GM12878 (cell line): ENCODE measurements at regions not wholly inside any gene's neighbourhood (a gene's known extent, or its start where the extent isn't known, plus 50 kb on each side); places are given as distances from the start of the nearest gene placed in this dataset.

ENCODE experiments used
- ATAC-seq: fragments of 200-7000 bp; cut with Tn5 transposase; 3 replicates; pipeline ENCODE4 v1.9.1; 2020; ENCODE audit warnings: mild to moderate bottlenecking, moderate library complexity
- BruUV-seq: library from RNA; stranded (reverse); fragments of 400-500 nt; replicated peaks from 2 replicates; lab custom pipeline; 2021; lab: Mats Ljungman, UMichigan
- CTCF ChIA-PET: fragments of 300-600 bp; sonication (Branson Sonifier 250); formaldehyde crosslinking; extraction: SDS; loops from one replicate; lab custom pipeline; 2021; ENCODE audit warnings: inconsistent platforms; lab: Yijun Ruan, JAX
- POLR2A ChIA-PET: fragments of 350-600 bp; formaldehyde crosslinking; extraction: SDS; loops from one replicate; lab custom pipeline; 2021; ENCODE audit warnings: inconsistent platforms; lab: Charles Lee
- RAD21 ChIA-PET: fragments of 300-600 bp; sonication (Branson Sonifier 250); formaldehyde crosslinking; loops from one replicate; lab custom pipeline; 2023; ENCODE audit warnings: antibody characterized with exemption; ENCODE audit not compliant: unreplicated experiment; lab: Charles Lee
- SMC1A ChIA-PET: fragments of 300-600 bp; sonication (Branson Sonifier 250); formaldehyde crosslinking; loops from one replicate; lab custom pipeline; 2023; ENCODE audit not compliant: unreplicated experiment, uncharacterized antibody; lab: Charles Lee
- DNase-seq: peaks from one replicate; pipeline ENCODE4 v3.0.0-alpha.2; 2011; ENCODE audit warnings: low read depth, low spot score
- FAIRE-seq: peaks from 3 replicates; lab custom pipeline; 2011; peaks lifted over from hg19 to GRCh38; lab: Jason Lieb, UNC
- H2AFZ ChIP-seq: 2 replicates; pipeline ENCODE4 v1.6.0; 2011; ENCODE audit warnings: low read depth, low read length, control low read depth; ENCODE audit not compliant: control insufficient read depth
- H3K27ac ChIP-seq: 2 replicates; pipeline ENCODE4 v1.5.1; 2011; ENCODE audit warnings: control low read depth; ENCODE audit not compliant: control insufficient read depth, insufficient read depth
- H3K27me3 ChIP-seq, 2 experiments: replicated peaks in 1 of 2; 2 replicates each; pipeline versions ENCODE4 v1.6.0 to v1.6.1; 2011; ENCODE audit warnings: low read length in 1 of 2; ENCODE audit not compliant: control insufficient read depth in 2 of 2, insufficient read depth in 2 of 2
- H3K36me3 ChIP-seq, 2 experiments: 2 replicates each; pipeline ENCODE4 v1.5.1; 2011; ENCODE audit warnings: low read length in 1 of 2; ENCODE audit not compliant: control insufficient read depth in 2 of 2, insufficient read depth in 2 of 2
- H3K4me1 ChIP-seq: 2 replicates; pipeline ENCODE4 v1.6.1; 2011; ENCODE audit warnings: mild to moderate bottlenecking, low read length, moderate library complexity, mixed read lengths; ENCODE audit not compliant: control insufficient read depth, insufficient read depth
- H3K4me2 ChIP-seq: 2 replicates; pipeline ENCODE4 v1.6.0; 2011; ENCODE audit warnings: control low read depth; ENCODE audit not compliant: control insufficient read depth, insufficient read depth
- H3K4me3 ChIP-seq: fragments of 200-600 bp; sonication (generic); 2 replicates; pipeline ENCODE4 v1.5.1; 2016
- H3K79me2 ChIP-seq: 2 replicates; pipeline ENCODE4 v1.6.0; 2011; ENCODE audit warnings: low read length; ENCODE audit not compliant: control insufficient read depth, insufficient read depth
- H3K9ac ChIP-seq: 2 replicates; pipeline ENCODE4 v1.8.0; 2011; ENCODE audit warnings: low read length, control low read depth, mixed read lengths; ENCODE audit not compliant: control insufficient read depth, insufficient read depth
- H3K9me3 ChIP-seq: replicated peaks from 3 replicates; pipeline ENCODE4 v1.5.1; 2011; ENCODE audit warnings: mild to moderate bottlenecking, low read length; ENCODE audit not compliant: control insufficient read depth, insufficient read depth
- H4K20me1 ChIP-seq: 2 replicates; pipeline ENCODE4 v1.6.0; 2011; ENCODE audit not compliant: control insufficient read depth, insufficient read depth
- HDAC6 ChIP-seq: fragments of 200-600 bp; sonication (generic); IDR thresholded peaks from one replicate; pipeline ENCODE4 v1.8.0; 2017; ENCODE audit warnings: antibody characterized with exemption; ENCODE audit not compliant: unreplicated experiment
- IRF4 ChIP-seq: IDR thresholded peaks from 2 replicates; pipeline ENCODE4 v1.6.1; 2011; ENCODE audit warnings: low read depth, low read length
- LARP7 ChIP-seq: fragments of 450-650 bp; IDR thresholded peaks from 2 replicates; pipeline ENCODE4 v1.6.1; 2017; ENCODE audit warnings: mild to moderate bottlenecking
- MXI1 ChIP-seq: fragments of 150-350 bp; IDR thresholded peaks from 2 replicates; pipeline ENCODE4 v1.6.1; 2011; ENCODE audit warnings: low read depth, mild to moderate bottlenecking, inconsistent platforms, low read length, improper control_type of control experiment
- NR2C2 ChIP-seq: IDR thresholded peaks from 2 replicates; pipeline ENCODE4 v1.6.1; 2011; ENCODE audit warnings: borderline replicate concordance, low read depth; ENCODE audit not compliant: control insufficient read depth, insufficient read length
- PAX5 ChIP-seq: IDR thresholded peaks from 2 replicates; pipeline ENCODE4 v1.6.1; 2011; ENCODE audit warnings: low read depth, low read length, borderline replicate concordance
- PAX8 ChIP-seq: fragments of 450-650 bp; IDR thresholded peaks from 2 replicates; pipeline ENCODE4 v1.6.1; 2017; ENCODE audit warnings: mild to moderate bottlenecking, moderate library complexity
- SMC3 ChIP-seq: IDR thresholded peaks from 2 replicates; pipeline ENCODE4 v1.6.1; 2011; ENCODE audit warnings: low read length, improper control_type of control experiment, borderline replicate concordance
- SUPT20H ChIP-seq: IDR thresholded peaks from 2 replicates; pipeline ENCODE4 v1.6.1; 2011; ENCODE audit warnings: low read depth, mild to moderate bottlenecking, low read length, moderate library complexity, borderline replicate concordance; ENCODE audit not compliant: control insufficient read depth
- ZNF24 ChIP-seq: fragments of 450-650 bp; IDR thresholded peaks from 2 replicates; pipeline ENCODE4 v1.6.1; 2017; ENCODE audit warnings: antibody characterized with exemption, mild to moderate bottlenecking
- ZNF622 ChIP-seq: fragments of 450-650 bp; IDR thresholded peaks from 2 replicates; pipeline ENCODE4 v1.6.1; 2017; ENCODE audit warnings: mild to moderate bottlenecking, inconsistent platforms
- ZSCAN29 ChIP-seq: fragments of 450-650 bp; IDR thresholded peaks from 2 replicates; pipeline ENCODE4 v1.6.1; 2017; ENCODE audit warnings: mild to moderate bottlenecking, moderate library complexity
- WGBS: methylation state at CpG from one replicate; pipeline ENCODE4 v1.1.6; 2016; ENCODE audit warnings: low lambda C conversion rate; ENCODE audit not compliant: insufficient replicate concordance, insufficient coverage; ENCODE audit errors: missing lambda C conversion rate; 5-methylcytosine and 5-hydroxymethylcytosine counted together
- in situ Hi-C: fragments of 300-500 bp; cut with MboI; formaldehyde crosslinking; loops from 9 replicates; pipeline ENCODE4 v1.14.3; 2018; ENCODE audit warnings: mixed read lengths
- intact Hi-C: fragments of 100-400 bp; cut with micrococcal nuclease; formaldehyde crosslinking; loops from one replicate; pipeline ENCODE4 v1.14.2; 2022; ENCODE audit not compliant: unreplicated experiment
- TF ChIP-seq, protein P1 (sequence below): fragments of 450-650 bp; IDR thresholded peaks from 2 replicates; pipeline ENCODE4 v1.6.1; 2017; ENCODE audit warnings: borderline replicate concordance
- TF ChIP-seq, protein P2 (sequence below): fragments of 450-650 bp; IDR thresholded peaks from 2 replicates; pipeline ENCODE4 v1.6.1; 2017; ENCODE audit warnings: mild to moderate bottlenecking, moderate library complexity

DNA sequence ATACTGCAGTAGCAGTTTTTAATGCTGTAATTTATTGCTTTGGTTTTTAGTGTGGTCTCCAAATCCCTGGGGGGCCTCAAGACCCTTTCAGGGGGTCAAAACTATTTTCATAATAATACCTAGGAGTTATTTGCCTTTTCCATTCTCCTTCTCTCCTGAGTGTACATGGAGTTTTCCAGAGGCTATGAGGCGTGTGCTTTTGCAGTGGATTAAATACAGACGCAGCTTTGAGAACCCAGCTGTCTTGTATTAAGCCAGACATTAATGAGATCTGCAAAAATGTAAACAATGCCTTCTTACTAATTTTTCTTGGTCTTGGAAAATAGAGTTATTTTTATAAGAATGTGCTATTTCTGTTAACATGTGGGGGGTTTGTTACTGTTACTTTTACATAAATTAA, 68.6 kb downstream of the SLC25A47 start:
- no peak overlapping the region for H3K27ac ChIP-seq
- ATAC-seq = no peak
- CTCF ChIA-PET = interaction anchor here (0.6 to 11.5 kb wide), 5 partner anchors 9 to 1706 kb away, joined by 3 to 241 read pairs (median 4); no protein-coding TSS in a partner anchor
- H3K9ac ChIP-seq = no peak overlapping the region
- H3K4me2 ChIP-seq = no peak overlapping the region
- H3K27me3 ChIP-seq = no peaks in the 10 kb centered on the region
- no peak overlapping the region for H2AFZ ChIP-seq
- H3K79me2 ChIP-seq = no peaks in the 10 kb centered on the region
- 94% methylated on average over 2 of the region's 2 CpGs for WGBS
- TF ChIP-seq, protein P1, sequence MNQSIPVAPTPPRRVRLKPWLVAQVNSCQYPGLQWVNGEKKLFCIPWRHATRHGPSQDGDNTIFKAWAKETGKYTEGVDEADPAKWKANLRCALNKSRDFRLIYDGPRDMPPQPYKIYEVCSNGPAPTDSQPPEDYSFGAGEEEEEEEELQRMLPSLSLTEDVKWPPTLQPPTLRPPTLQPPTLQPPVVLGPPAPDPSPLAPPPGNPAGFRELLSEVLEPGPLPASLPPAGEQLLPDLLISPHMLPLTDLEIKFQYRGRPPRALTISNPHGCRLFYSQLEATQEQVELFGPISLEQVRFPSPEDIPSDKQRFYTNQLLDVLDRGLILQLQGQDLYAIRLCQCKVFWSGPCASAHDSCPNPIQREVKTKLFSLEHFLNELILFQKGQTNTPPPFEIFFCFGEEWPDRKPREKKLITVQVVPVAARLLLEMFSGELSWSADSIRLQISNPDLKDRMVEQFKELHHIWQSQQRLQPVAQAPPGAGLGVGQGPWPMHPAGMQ = no peak
- no peak for TF ChIP-seq SUPT20H
- no peak for TF ChIP-seq ZNF24
- FAIRE-seq = no peak
- no peak for DNase-seq
- BruUV-seq = no TSS peak
- in situ Hi-C loops = no loop called here
- POLR2A ChIA-PET = no interaction called here
- SMC1A ChIA-PET = interaction anchor here (1.2 kb wide), 1 partner anchor 254 kb away, joined by 4 read pairs; no protein-coding TSS in a partner anchor
- H3K4me3 ChIP-seq = no peak overlapping the region
- H3K9me3 ChIP-seq = no peaks in the 10 kb centered on the region
- RAD21 ChIA-PET = no interaction called here
- H3K4me1 ChIP-seq = peaks cover 2% of the 10 kb centered on the region; the same call in 1 of the 2 replicates
- intact Hi-C loops = no loop called here
- no peaks in the 10 kb centered on the region for H4K20me1 ChIP-seq
- H3K36me3 ChIP-seq = no peaks in the 10 kb centered on the region

DNA sequence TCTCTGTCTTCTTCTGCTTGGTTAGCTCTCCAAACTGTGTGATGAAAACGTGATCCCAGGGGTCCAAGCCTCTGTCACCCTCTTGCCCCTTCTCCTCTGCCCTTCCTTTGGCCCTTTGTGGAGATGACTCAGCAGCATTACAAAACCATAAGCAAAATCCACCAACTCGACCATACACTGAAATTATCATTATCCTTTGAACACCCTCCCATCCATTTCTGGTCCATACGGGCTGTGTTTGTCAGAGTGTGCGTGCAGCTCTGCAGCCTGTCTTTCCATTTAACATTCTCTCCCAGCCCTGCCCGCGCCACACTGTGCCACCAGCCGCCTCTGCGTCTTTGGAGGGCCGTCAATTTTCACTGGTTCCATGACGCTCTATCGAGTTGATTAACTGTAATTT, 69.2 kb downstream of the SLC25A47 start:
- Histone ChIP-seq H3K9me3 (no peaks in the 10 kb centered on the region), H3K4me1 (peaks cover 2% of the 10 kb centered on the region; the same call in 1 of the 2 replicates), H3K36me3 (no peaks in the 10 kb centered on the region), H3K9ac (no peak overlapping the region), H3K27me3 (no peaks in the 10 kb centered on the region), H4K20me1 (no peaks in the 10 kb centered on the region), H3K4me2 (no peak overlapping the region), H2AFZ (no peak overlapping the region), H3K79me2 (no peaks in the 10 kb centered on the region), H3K4me3 (no peak overlapping the region), H3K27ac (no peak overlapping the region)
- CTCF ChIA-PET = interaction anchor here (0.5 to 11.5 kb wide), 6 partner anchors 9 to 1705 kb away, joined by 3 to 241 read pairs (median 4); no protein-coding TSS in a partner anchor
- in situ Hi-C loops = no loop called here
- WGBS = 68% methylated on average over 11 of the region's 11 CpGs
- FAIRE-seq (no peak), DNase-seq (no peak), ATAC-seq (no peak)
- intact Hi-C loops = no loop called here
- no TSS peak for BruUV-seq
- SMC1A ChIA-PET = interaction anchor here (1.2 kb wide), 1 partner anchor 253 kb away, joined by 4 read pairs; no protein-coding TSS in a partner anchor
- POLR2A ChIA-PET = no interaction called here
- RAD21 ChIA-PET = no interaction called here
- TF ChIP-seq PAX8 = no peak
- no peak for TF ChIP-seq PAX5
- TF ChIP-seq HDAC6 = no peak
- TF ChIP-seq NR2C2 = no peak
- TF ChIP-seq, protein P2, sequence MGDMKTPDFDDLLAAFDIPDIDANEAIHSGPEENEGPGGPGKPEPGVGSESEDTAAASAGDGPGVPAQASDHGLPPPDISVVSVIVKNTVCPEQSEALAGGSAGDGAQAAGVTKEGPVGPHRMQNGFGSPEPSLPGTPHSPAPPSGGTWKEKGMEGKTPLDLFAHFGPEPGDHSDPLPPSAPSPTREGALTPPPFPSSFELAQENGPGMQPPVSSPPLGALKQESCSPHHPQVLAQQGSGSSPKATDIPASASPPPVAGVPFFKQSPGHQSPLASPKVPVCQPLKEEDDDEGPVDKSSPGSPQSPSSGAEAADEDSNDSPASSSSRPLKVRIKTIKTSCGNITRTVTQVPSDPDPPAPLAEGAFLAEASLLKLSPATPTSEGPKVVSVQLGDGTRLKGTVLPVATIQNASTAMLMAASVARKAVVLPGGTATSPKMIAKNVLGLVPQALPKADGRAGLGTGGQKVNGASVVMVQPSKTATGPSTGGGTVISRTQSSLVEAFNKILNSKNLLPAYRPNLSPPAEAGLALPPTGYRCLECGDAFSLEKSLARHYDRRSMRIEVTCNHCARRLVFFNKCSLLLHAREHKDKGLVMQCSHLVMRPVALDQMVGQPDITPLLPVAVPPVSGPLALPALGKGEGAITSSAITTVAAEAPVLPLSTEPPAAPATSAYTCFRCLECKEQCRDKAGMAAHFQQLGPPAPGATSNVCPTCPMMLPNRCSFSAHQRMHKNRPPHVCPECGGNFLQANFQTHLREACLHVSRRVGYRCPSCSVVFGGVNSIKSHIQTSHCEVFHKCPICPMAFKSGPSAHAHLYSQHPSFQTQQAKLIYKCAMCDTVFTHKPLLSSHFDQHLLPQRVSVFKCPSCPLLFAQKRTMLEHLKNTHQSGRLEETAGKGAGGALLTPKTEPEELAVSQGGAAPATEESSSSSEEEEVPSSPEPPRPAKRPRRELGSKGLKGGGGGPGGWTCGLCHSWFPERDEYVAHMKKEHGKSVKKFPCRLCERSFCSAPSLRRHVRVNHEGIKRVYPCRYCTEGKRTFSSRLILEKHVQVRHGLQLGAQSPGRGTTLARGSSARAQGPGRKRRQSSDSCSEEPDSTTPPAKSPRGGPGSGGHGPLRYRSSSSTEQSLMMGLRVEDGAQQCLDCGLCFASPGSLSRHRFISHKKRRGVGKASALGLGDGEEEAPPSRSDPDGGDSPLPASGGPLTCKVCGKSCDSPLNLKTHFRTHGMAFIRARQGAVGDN = no peak
- no peak for TF ChIP-seq ZNF622
- no peak for TF ChIP-seq SMC3
- TF ChIP-seq IRF4 = no peak
- no peak for TF ChIP-seq LARP7
- TF ChIP-seq ZSCAN29 = no peak
- no peak for TF ChIP-seq MXI1
